HL-60 (cell line): ENCODE measurements at regions not wholly inside any gene's neighbourhood (a gene's known extent, or its start where the extent isn't known, plus 50 kb on each side); places are given as distances from the start of the nearest gene placed in this dataset.

ENCODE experiments used
- DNase-seq, 2 experiments: peaks; one replicate each; pipeline ENCODE4 v3.0.0-alpha.2; 2010 to 2020; ENCODE audit warnings: low read depth in 1 of 2, low spot score in 1 of 2
- H3K27ac ChIP-seq: fragments of 250-450 bp; sonication (Bioruptor Pico); replicated peaks from 2 replicates; pipeline ENCODE4 v1.5.1; 2020; ENCODE audit warnings: mild to moderate bottlenecking, moderate library complexity
- H3K27me3 ChIP-seq: fragments of 250-450 bp; sonication (Bioruptor Pico); 2 replicates; pipeline ENCODE4 v1.5.1; 2021; ENCODE audit warnings: mild to moderate bottlenecking, moderate library complexity; ENCODE audit not compliant: insufficient read depth, poor library complexity, severe bottlenecking
- H3K4me3 ChIP-seq: replicated peaks from 2 replicates; pipeline ENCODE4 v1.5.1; 2011; ENCODE audit warnings: mild to moderate bottlenecking, control low read depth, low read length; ENCODE audit not compliant: insufficient read depth
- CTCF ChIP-seq: IDR thresholded peaks from one replicate; pipeline ENCODE4 v1.5.1; 2011; ENCODE audit warnings: low read length, control low read depth, inconsistent platforms; ENCODE audit not compliant: insufficient read depth
- GABPA ChIP-seq: IDR thresholded peaks from 2 replicates; pipeline ENCODE4 v1.6.1; 2012; ENCODE audit warnings: low read depth
- POLR2AphosphoS5 ChIP-seq: IDR thresholded peaks from 2 replicates; pipeline ENCODE4 v1.6.1; 2012; ENCODE audit warnings: low read depth
- SPI1 ChIP-seq: IDR thresholded peaks from 2 replicates; pipeline ENCODE4 v1.6.1; 2012; ENCODE audit warnings: low read depth, mild to moderate bottlenecking, borderline replicate concordance
- TF ChIP-seq, protein P1 (sequence below): IDR thresholded peaks from 2 replicates; pipeline ENCODE4 v1.6.1; 2012; ENCODE audit warnings: low read depth; ENCODE audit not compliant: insufficient replicate concordance

DNA sequence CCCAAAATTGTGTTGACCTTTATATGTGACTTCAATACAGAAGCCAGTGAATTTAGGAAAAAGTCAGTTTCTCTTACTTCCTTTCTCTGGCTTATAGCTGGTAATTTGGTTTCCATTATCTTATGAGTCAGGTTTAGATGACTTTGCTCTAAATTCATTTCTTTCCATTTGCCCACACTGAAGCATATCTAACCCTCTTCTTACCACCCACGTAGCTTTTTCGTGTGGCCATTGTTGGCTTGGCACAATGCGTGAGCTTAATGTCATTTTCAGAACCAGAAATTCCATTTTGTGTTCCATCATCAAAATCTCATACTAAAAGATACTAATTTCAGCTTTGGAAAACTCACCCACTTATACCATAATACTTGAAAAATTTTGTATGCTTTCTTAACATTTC is 271.2 kb downstream of the INHBA start:
- DNase-seq = no peak
- Histone ChIP-seq H3K27me3 (peaks cover 8% of the 10 kb centered on the region), H3K27ac (no peak overlapping the region), H3K4me3 (no peak overlapping the region)
- no peak for TF ChIP-seq POLR2AphosphoS5
- TF ChIP-seq, protein P1, sequence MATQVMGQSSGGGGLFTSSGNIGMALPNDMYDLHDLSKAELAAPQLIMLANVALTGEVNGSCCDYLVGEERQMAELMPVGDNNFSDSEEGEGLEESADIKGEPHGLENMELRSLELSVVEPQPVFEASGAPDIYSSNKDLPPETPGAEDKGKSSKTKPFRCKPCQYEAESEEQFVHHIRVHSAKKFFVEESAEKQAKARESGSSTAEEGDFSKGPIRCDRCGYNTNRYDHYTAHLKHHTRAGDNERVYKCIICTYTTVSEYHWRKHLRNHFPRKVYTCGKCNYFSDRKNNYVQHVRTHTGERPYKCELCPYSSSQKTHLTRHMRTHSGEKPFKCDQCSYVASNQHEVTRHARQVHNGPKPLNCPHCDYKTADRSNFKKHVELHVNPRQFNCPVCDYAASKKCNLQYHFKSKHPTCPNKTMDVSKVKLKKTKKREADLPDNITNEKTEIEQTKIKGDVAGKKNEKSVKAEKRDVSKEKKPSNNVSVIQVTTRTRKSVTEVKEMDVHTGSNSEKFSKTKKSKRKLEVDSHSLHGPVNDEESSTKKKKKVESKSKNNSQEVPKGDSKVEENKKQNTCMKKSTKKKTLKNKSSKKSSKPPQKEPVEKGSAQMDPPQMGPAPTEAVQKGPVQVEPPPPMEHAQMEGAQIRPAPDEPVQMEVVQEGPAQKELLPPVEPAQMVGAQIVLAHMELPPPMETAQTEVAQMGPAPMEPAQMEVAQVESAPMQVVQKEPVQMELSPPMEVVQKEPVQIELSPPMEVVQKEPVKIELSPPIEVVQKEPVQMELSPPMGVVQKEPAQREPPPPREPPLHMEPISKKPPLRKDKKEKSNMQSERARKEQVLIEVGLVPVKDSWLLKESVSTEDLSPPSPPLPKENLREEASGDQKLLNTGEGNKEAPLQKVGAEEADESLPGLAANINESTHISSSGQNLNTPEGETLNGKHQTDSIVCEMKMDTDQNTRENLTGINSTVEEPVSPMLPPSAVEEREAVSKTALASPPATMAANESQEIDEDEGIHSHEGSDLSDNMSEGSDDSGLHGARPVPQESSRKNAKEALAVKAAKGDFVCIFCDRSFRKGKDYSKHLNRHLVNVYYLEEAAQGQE = no peak

GRCh38 chr7:41428381-41428780 is 274.5 kb downstream of the INHBA start:
- TF ChIP-seq CTCF = no peak
- no peak for TF ChIP-seq POLR2AphosphoS5
- TF ChIP-seq SPI1 = no peak
- TF ChIP-seq, protein P1 = no peak
- TF ChIP-seq GABPA = no peak
- Histone ChIP-seq H3K27ac (no peak overlapping the region), H3K27me3 (peaks cover 8% of the 10 kb centered on the region), H3K4me3 (no peak overlapping the region)
- DNase-seq = no peak

DNA sequence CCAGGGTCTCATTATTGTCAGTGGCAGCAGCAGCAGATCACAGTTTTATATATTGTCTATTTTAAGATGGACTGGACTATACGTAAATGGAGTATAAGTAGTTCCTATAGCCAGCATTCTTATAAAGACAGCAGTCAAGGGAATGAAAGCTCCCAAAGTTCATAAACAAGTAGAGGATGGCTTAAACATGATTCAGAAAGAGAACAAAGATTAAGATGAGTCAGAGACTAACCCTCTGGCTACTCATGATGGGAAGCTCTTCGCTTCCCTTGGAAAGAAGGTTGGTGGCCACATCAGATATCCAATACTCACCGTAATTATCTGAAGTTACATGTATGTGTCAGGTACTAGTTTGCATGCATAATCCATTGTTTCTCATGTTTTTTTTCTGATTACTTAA is 277.0 kb downstream of the INHBA start:
- Histone ChIP-seq H3K27ac (no peak overlapping the region), H3K27me3 (peaks cover 3% of the 10 kb centered on the region), H3K4me3 (no peak overlapping the region)
- DNase-seq = no peak
- no peak for TF ChIP-seq CTCF
- no peak for TF ChIP-seq GABPA
- no peak for TF ChIP-seq SPI1
- TF ChIP-seq, protein P1 = no peak
- TF ChIP-seq POLR2AphosphoS5 = no peak

DNA sequence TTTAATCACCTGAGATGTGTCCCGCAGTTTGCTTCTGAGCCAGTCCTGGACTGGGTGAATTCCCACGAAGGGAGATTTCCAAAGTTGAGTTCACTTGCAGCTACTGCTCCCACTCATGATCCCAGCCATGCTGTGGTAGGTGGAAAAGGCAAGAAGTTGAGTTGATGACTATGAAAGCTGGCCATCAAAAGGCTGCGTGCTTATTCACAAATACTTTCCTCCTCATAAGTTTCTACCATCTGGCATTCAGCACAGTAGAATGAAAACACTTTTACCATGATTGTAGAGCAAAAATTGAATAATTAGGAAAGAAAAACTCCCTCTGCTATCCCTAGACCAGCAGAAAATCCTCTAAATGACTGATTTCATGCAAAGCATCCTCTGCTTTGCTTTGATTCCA is 281.8 kb downstream of the INHBA start:
- TF ChIP-seq POLR2AphosphoS5 (no peak), GABPA (no peak), SPI1 (no peak), CTCF (no peak)
- TF ChIP-seq, protein P1 = no peak
- H3K4me3 ChIP-seq = no peak overlapping the region
- no peak overlapping the region for H3K27ac ChIP-seq
- no peak for DNase-seq
- no peaks in the 10 kb centered on the region for H3K27me3 ChIP-seq
